ENCODE measurements at regions not wholly inside any gene's neighbourhood (a gene's known extent, or its start where the extent isn't known, plus 50 kb on each side); places are given as distances from the start of the nearest gene placed in this dataset.

DNA sequence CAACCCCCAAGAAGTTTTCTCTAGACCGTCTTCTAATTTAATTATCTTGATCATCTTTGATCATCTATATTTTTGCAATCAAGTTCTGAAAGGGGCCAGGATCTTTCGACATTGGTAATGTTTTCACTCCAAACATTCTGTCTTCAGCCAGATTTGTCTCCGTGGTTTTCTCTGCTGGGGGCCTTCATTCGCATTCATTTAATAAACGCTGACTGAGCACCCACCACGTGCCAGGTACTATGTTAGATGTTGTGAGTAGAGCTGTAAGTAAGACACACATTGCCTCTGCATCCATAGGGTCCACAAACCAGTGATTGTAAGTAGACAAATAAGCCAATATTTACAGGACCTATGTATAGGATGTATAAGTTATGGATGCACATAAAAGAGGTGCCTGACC, 134.5 kb upstream of the MROH9 start:
- TF ChIP-seq CTCF (IDR thresholded peaks at IDR 0.05) (no peak), POLR2A (IDR thresholded peaks at IDR 0.05) (no peak)
